OCI-LY1 (cell line): ENCODE measurements at regions not wholly inside any gene's neighbourhood (a gene's known extent, or its start where the extent isn't known, plus 50 kb on each side); places are given as distances from the start of the nearest gene placed in this dataset.

ENCODE experiments used
- H2AFZ ChIP-seq: fragments of 200-600 bp; sonication (generic), shearing (Covaris generic); 2 replicates; pipeline ENCODE4 v1.6.0; 2014; ENCODE audit warnings: antibody characterized with exemption, mild to moderate bottlenecking, low read length
- H3F3A ChIP-seq: fragments of 200-600 bp; sonication (generic), shearing (Covaris generic); 2 replicates; pipeline ENCODE4 v1.6.0; 2014; ENCODE audit warnings: mild to moderate bottlenecking, antibody characterized with exemption, low read length, moderate library complexity; ENCODE audit not compliant: insufficient read depth
- H3K27ac ChIP-seq: fragments of 200-600 bp; sonication (generic); 2 replicates; pipeline ENCODE4 v1.5.1; 2014; ENCODE audit warnings: low read length, mixed run types, mild to moderate bottlenecking, low read depth; ENCODE audit not compliant: poor library complexity, severe bottlenecking
- H3K27me3 ChIP-seq: fragments of 200-600 bp; sonication (generic); 2 replicates; pipeline ENCODE4 v1.6.0; 2014; ENCODE audit warnings: antibody characterized with exemption, mild to moderate bottlenecking, low read length, moderate library complexity; ENCODE audit not compliant: insufficient read depth
- H3K36me3 ChIP-seq: fragments of 200-600 bp; sonication (generic); 2 replicates; pipeline ENCODE4 v1.6.1; 2014; ENCODE audit warnings: mild to moderate bottlenecking, antibody characterized with exemption, low read length, moderate library complexity, mixed read lengths; ENCODE audit not compliant: insufficient read depth
- H3K4me1 ChIP-seq: fragments of 200-600 bp; sonication (generic); 2 replicates; pipeline ENCODE4 v1.5.1; 2014; ENCODE audit warnings: mild to moderate bottlenecking, low read length, moderate library complexity; ENCODE audit not compliant: insufficient read depth, severe bottlenecking
- H3K4me2 ChIP-seq: fragments of 200-600 bp; sonication (generic), shearing (Covaris generic); 2 replicates; pipeline ENCODE4 v1.6.1; 2014; ENCODE audit warnings: low read length
- H3K4me3 ChIP-seq: fragments of 200-600 bp; sonication (generic); 2 replicates; pipeline ENCODE4 v1.5.1; 2014; ENCODE audit warnings: low read length, low read depth, mild to moderate bottlenecking, mixed read lengths; ENCODE audit not compliant: poor library complexity, severe bottlenecking
- H3K79me2 ChIP-seq: fragments of 200-600 bp; shearing (Covaris generic); 2 replicates; pipeline ENCODE4 v1.6.1; 2016; ENCODE audit warnings: mixed run types, low read length, mixed read lengths; ENCODE audit not compliant: insufficient read depth
- H3K9ac ChIP-seq: fragments of 200-600 bp; sonication (generic), shearing (Covaris generic); 2 replicates; pipeline ENCODE4 v1.6.1; 2014; ENCODE audit warnings: mild to moderate bottlenecking, low read length, mixed read lengths
- H3K9me2 ChIP-seq: fragments of 200-600 bp; sonication (generic), shearing (Covaris generic); 2 replicates; pipeline ENCODE4 v1.6.1; 2014; ENCODE audit warnings: low read depth, mild to moderate bottlenecking, low read length, mixed read lengths
- H3K9me3 ChIP-seq: fragments of 200-600 bp; shearing (Covaris generic); 2 replicates; pipeline ENCODE4 v1.6.1; 2014; ENCODE audit warnings: low read length, mixed read lengths
- H4K20me1 ChIP-seq: fragments of 200-600 bp; sonication (generic), shearing (Covaris generic); 2 replicates; pipeline ENCODE4 v1.6.0; 2016; ENCODE audit warnings: mild to moderate bottlenecking, low read length; ENCODE audit not compliant: insufficient read depth
- CTCF ChIP-seq: fragments of 200-600 bp; sonication (generic), shearing (Covaris generic); IDR thresholded peaks from 2 replicates; pipeline ENCODE4 v1.5.1; 2017; ENCODE audit warnings: mild to moderate bottlenecking, antibody characterized with exemption, low read length, moderate library complexity, mixed read lengths
- EZH2 ChIP-seq: fragments of 200-600 bp; sonication (generic), shearing (Covaris generic); IDR thresholded peaks from 2 replicates; pipeline ENCODE4 v1.8.0; 2017; ENCODE audit warnings: borderline replicate concordance, mixed run types, mild to moderate bottlenecking, antibody characterized with exemption, low read length, moderate library complexity, mixed read lengths

DNA sequence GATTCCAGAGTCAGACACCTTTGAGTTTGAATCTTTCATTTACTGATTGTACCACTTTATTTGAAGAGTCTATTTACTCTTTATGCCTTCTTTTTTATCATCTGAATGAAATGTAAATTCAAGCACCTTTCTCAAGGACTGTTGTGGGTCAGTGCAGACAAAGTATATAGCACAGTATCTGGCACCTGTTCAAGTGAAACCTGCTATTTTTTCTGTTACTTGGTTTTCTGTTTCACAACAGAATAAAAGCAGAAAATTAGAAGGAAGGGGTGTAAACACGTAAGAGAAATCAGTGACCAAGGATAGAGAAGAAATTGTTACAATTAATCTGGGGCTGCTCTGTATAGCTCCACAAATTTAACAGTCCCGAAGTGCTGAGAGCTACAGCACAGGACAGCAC is 357.4 kb downstream of the RSL24D1 start:
- H3K79me2 ChIP-seq, result no peaks in the 10 kb centered on the region
- TF ChIP-seq EZH2 (no peak), CTCF (no peak)
- no peak overlapping the region for H2AFZ ChIP-seq
- H3K27ac ChIP-seq, result no peak overlapping the region
- no peaks in the 10 kb centered on the region for H3K4me1 ChIP-seq
- no peaks in the 10 kb centered on the region for H3K36me3 ChIP-seq
- H3K9me2 ChIP-seq, result no peaks in the 10 kb centered on the region
- no peaks in the 10 kb centered on the region for H3K9me3 ChIP-seq
- no peak overlapping the region for H3K9ac ChIP-seq
- H3F3A ChIP-seq, result no peaks in the 10 kb centered on the region
- no peaks in the 10 kb centered on the region for H3K27me3 ChIP-seq
- H3K4me2 ChIP-seq, result no peak overlapping the region
- H4K20me1 ChIP-seq, result no peaks in the 10 kb centered on the region
- no peak overlapping the region for H3K4me3 ChIP-seq

DNA sequence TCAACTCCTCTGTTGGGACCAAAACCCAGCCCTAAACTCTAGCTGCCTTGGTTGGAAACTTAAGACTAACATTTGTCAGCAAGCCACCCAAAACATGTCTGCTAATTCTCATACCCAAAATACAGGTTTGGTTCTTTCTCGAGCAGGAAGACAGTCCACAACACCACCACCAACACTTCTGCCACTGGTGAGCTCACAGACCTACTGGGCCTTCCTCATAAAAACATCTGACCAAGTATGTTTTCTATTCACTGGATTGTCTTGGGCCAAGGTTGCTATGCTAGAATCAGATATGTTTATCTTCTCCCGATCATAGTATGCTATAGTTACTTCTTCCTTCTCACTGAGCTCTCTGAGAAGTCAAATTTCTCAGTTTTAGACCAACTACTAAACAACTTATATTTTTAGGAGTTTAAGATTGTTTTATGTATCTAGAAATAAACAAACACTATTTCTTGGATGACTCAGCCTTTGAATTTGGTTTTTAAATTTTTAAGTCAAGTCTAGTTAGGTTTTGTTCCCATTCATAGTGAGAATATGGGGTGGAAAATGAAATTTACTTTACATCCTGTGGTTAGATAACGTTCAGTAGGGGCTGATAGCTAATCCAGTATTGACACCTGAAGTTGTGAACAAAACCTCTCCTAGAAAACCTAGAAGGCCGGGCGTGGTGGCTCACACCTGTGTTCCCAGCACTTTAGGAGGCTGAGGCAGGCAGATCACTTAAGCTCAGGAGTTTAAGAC is 360.5 kb downstream of the RSL24D1 start:
- Histone ChIP-seq H3K9me3 (no peaks in the 10 kb centered on the region), H2AFZ (no peak overlapping the region), H3K4me1 (no peaks in the 10 kb centered on the region), H3K27ac (no peak overlapping the region), H3K4me3 (no peak overlapping the region), H4K20me1 (no peaks in the 10 kb centered on the region), H3K9me2 (no peaks in the 10 kb centered on the region), H3F3A (no peaks in the 10 kb centered on the region), H3K9ac (no peak overlapping the region), H3K36me3 (no peaks in the 10 kb centered on the region), H3K4me2 (no peak overlapping the region), H3K79me2 (no peaks in the 10 kb centered on the region), H3K27me3 (no peaks in the 10 kb centered on the region)
- TF ChIP-seq EZH2, result no peak
- no peak for TF ChIP-seq CTCF

DNA sequence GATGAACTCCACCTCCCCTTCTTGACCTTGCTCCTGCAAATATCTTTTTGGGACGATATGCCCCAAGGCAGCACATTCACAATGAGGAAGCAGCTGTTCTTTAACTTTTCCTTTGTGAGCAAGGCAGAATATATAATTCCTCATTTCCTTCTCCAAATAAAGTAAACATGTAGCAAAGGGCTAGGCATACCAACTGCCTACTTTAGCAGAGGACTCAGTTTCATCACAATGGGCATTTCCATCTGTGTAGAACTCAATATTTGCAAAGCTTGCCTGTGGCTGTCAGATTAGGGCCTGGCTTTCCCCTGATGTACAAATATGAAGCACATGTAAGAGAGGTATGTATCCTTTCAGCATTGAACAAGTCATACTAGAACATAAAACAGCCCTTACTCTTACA is 366.9 kb downstream of the RSL24D1 start:
- no peaks in the 10 kb centered on the region for H3K9me3 ChIP-seq
- H3K27ac ChIP-seq, result no peak overlapping the region
- no peaks in the 10 kb centered on the region for H3K79me2 ChIP-seq
- H3F3A ChIP-seq, result no peaks in the 10 kb centered on the region
- no peaks in the 10 kb centered on the region for H3K36me3 ChIP-seq
- H3K9me2 ChIP-seq, result no peaks in the 10 kb centered on the region
- no peaks in the 10 kb centered on the region for H3K4me1 ChIP-seq
- H3K27me3 ChIP-seq, result no peaks in the 10 kb centered on the region
- no peak overlapping the region for H3K4me2 ChIP-seq
- TF ChIP-seq CTCF, result no peak
- no peak for TF ChIP-seq EZH2
- no peak overlapping the region for H2AFZ ChIP-seq
- no peak overlapping the region for H3K9ac ChIP-seq
- no peaks in the 10 kb centered on the region for H4K20me1 ChIP-seq
- H3K4me3 ChIP-seq, result no peak overlapping the region
